HG03103 (cell line): ENCODE measurements at regions not wholly inside any gene's neighbourhood (a gene's known extent, or its start where the extent isn't known, plus 50 kb on each side); places are given as distances from the start of the nearest gene placed in this dataset.
"Not testable (repeated sequence)": the region's sequence is repeated elsewhere in the genome, so short reads cannot be mapped to it uniquely, and the experiment has no call there.

ENCODE experiments used
- ATAC-seq: cut with Tn5 transposase; IDR thresholded peaks from one replicate; pipeline ENCODE4 v1.9.1; 2021; ENCODE audit warnings: low read depth; ENCODE audit not compliant: unreplicated experiment

DNA sequence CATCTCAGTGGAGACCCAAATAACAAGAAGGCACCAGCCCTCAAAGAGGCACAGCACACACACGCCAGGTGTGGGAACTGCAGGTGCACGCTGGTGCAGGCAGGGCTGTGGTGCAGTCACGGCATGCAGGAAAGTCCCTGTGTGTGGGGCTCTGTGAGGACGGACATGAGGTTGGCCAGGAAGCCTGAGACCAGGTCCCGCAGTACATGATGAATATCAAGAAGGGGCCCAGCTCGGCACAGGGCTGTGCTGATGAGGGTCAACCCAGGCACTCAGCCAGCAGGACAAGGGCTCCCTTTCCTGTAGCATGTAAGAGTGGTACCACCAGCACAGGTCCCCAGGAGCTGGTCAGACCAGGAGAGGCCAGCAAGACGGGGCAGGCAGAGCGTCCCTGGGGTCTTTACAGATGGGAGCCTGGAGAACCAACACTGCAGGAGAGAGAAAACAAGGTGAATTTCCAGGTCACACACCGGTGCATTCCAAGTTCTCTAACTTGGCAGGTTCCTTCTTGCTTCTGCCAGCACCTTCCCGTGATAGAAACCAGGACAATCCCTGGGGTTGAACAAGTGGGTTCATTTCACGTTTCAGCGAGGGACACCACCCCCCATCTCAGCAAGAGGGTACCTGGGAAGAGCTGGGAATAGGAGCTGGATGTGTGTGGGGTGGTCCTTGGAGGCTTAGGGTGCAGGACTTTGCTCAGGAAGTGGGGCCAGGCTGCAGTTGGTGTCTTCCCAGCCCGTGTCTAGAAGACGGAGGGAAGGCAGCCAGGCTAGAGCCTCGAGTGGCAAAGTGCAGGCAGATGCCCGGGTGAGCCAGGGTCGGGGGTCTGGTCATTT lies 244.8 kb upstream of the TCERG1L start:
- ATAC-seq = no peak

GRCh38 chr10:131556897-131557495 lies 245.5 kb upstream of the TCERG1L start:
- no peak for ATAC-seq

DNA sequence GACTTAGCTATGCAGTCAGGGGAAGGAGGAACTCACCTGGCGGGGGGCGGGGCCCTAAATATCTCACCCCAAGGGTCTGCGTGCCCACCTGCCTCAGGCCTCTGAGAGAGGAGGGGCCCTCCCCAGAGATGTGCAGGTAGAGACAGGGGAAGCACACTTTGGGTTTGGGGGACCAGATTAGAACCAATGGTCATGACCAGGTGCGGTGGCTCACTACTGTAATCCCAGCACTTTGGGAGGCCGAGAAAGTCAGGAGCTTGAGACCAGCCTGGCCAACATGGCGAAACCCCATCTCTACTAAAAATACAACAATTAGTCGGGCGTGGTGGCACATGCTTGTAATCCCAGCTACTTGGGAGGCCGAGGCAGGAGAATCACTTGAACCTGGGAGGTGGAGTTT lies 246.4 kb upstream of the TCERG1L start:
- ATAC-seq = not testable (repeated sequence)

- ATAC-seq = no peak
These were observed 248.0 kb upstream of the TCERG1L start for GRCh38 chr10:131559450-131559911.

DNA sequence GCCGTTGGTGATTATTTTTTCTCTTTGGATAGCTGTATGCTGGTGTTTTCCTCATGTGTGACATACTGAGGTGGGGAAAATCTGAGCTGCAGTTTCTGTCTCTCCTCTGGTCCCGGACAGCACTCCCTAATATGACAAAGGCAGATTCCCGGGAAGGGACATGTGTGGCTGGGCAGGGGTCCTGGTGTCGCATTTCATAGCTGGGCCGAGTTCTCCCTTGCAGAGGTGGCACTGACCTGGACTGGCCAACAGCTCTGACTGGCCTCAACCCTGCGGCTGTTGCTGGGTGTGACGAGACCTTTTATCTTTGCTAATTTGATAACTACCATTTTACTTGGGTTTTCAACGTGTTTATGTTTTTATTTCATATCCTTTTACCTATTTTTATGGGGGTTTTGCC lies 248.6 kb upstream of the TCERG1L start:
- ATAC-seq = no peak

DNA sequence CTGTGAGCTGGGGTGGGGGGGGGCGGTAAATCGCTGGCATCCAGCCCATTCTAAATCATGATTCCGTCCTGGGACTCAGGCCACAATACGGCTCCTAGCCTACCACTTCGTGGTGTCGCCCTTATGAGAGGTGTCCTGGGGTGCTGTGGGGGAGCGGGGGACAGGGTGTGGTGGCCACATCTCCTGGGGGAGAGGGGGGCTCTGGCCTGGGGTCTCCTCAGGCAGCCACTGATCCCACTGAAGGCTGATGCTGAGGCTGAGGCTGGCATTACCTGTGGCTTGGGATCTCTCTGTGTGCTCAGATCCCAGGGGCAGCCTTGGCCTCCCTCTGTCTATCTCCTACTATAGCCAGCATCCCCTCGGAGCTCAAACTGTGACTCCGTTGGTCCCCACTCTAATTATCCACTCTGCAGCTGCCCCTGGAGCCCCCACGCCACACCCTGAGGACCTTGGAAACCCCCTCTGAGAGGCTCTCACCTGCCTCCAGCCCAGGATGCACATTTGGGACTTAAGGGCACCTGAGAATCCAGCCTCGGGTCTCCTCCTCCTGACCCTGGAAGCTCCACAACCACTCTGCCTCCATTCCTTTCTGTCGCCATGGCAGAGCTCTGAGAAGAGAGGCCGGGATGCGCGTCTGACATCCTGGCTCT lies 249.3 kb upstream of the TCERG1L start:
- no peak for ATAC-seq

DNA sequence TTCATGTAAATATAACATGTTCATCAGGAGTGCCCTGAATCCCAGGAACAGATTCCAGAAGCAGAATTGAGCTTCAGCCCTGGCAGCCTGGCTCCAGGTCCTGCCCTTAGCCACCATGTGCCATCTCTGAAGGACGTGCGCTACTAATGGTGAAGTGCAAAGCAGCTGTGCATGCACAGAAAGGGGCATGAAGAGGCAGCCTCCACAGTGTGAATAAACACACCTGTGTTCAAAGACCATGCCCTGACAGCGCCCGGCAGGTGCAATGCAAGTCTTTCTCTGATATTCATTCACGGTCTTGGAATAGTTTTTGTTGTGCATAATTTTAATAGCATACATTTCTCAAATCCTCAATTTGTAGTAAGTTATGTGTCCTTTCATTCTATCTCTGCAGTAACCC lies 250.4 kb upstream of the TCERG1L start:
- ATAC-seq = no peak

- no peak for ATAC-seq
These were observed 251.9 kb upstream of the TCERG1L start for GRCh38 chr10:131563411-131563810.

DNA sequence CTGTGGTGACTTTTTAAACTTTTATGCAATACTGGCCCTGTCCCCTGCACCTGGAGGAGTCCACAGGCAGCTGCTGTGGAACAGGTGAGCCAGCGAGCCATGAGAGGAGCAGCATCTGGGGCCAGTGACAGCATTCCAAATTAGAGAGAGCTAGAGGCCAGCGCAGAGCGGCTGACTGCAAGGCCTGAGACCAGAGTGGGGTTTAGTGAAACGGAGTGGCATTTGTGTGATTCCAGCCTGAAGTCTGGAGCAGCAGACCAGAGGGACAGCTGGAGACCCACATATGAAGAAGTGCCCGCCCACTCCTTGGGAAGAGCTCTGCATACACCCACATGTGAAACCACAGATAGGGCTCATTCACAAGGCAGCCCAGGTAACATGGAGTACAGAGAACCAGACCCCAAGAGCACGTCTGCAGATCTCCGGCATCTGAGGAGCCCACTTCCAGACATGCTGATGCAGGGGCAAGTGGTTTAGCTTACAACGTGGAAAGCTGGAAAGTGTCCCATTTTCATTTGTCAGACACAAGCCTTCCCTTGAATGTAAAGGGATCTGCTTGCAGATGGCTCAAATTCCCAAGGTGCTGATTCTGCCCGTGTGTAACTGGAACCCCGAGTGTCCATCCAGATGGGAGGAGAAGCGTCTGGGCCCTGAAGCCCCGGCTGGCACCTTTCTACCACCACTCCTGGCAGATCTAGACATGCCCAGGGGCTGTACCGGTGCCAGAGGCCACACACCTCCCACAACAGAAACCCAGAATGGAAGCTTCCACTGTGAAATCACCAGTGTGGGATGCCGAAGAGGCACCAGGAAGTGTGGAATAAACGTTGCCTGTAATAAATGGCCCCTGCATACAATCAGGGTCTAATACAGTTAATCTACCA lies 256.0 kb upstream of the TCERG1L start:
- ATAC-seq = no peak

GRCh38 chr10:131568866-131569265 lies 257.3 kb upstream of the TCERG1L start:
- ATAC-seq = no peak

- ATAC-seq = no peak
These were observed 258.6 kb upstream of the TCERG1L start for GRCh38 chr10:131569851-131570715.

- ATAC-seq = no peak
These were observed 259.3 kb upstream of the TCERG1L start for GRCh38 chr10:131570716-131571307.

GRCh38 chr10:131571346-131571745 lies 259.8 kb upstream of the TCERG1L start:
- no peak for ATAC-seq

- no peak for ATAC-seq
These were observed 260.3 kb upstream of the TCERG1L start for GRCh38 chr10:131571865-131572264.

DNA sequence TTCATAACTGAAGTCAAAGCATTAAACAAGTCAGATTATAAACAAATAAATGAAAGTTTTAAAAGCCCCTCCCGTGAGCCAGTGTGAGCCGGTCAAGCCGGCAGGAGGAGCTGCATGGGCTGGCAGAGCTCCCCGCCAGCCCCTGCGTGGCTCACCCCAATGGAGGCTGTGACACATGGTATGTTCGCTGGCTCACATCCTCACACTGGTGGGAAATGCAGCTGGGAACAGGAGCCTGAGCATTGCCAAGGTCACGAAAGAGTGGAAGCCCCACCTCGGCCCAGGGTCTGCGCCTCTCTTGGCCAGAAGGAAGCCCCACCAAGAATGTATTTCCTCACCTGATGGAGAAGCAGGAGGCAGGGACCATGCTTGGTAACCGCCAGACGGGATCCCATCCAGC lies 261.7 kb upstream of the TCERG1L start:
- ATAC-seq = no peak

GRCh38 chr10:131573707-131574106 lies 262.2 kb upstream of the TCERG1L start:
- no peak for ATAC-seq

DNA sequence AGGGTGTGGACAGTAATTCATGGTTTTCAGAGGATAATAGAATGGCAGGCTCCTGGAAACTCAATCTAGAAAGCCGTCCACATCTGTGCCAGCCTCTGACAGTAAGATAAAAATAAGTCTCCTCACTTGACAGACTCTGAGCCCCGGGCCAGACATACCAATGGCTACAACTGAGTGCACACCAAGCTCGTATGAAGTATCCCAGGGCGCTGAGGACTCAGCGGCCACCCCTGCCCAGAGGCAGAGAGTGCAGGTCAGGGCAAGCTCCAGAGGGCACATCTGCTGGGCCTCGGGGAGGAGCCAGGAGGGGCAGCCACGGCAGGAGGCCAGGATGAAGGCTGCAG lies 262.8 kb upstream of the TCERG1L start:
- no peak for ATAC-seq

DNA sequence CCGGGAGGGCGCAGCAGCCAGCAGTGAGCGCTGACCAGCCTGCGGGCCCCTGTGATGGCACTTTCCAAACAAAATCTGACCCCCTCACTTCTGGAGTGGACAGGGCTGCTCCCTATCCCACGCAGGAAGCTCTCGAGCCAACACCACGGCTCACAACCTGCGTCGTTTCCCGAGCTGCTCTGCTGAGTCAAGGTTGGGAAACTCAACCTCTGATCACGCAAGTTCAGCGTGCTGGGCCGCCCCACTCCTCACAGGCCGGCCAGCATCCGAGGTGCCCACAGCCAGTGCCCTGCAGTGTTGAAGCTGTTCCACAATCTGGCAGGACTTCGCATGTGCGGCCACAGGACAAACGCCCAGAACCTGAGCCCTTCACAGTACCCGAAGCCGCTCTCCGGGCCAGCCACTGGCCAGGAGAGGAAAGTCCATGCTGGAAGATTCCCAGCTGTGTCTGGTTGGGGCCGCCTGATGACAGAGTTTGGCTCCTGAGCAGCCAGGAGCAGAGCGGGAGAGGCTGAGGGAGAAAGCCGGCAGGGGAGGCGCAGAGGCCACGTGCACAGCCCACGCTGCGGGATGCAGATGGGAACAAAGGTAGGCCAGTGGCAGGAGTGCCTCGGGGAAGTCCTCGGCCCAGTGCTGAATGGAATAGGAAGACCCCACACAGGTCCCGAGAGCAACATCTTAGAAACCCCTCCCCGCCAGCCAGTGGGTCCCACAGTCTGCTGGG lies 263.3 kb upstream of the TCERG1L start:
- no peak for ATAC-seq

DNA sequence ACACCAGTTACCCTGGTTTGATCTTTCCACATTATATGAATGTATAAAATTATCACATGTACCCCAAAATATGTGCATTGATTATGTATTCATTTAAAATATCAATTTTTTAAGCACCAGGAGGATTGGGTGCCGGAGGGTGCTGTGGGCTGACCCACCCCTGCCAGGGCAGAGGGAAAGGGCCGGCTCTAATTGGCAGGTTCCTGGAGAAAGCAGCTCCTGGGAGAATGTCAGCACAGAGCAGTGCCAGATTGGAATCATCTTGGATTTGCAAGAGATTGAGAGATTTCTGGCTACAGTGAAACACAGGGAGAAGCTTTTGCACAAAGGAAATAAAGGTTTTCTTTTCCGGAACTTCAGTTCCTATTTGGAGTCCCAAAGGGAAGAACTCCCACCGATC lies 264.4 kb upstream of the TCERG1L start:
- no peak for ATAC-seq
